H9 (cell line): ENCODE measurements at regions not wholly inside any gene's neighbourhood (a gene's known extent, or its start where the extent isn't known, plus 50 kb on each side); places are given as distances from the start of the nearest gene placed in this dataset.

Experiments
- DNase-seq: peaks from one replicate; pipeline ENCODE4 v3.0.0-alpha.2; 2017
- H2AFZ ChIP-seq: one replicate; pipeline ENCODE4 v1.6.1; 2013; ENCODE audit warnings: mild to moderate bottlenecking, low read length, control low read depth, moderate library complexity
- H2AK5ac ChIP-seq: 2 replicates; pipeline ENCODE4 v1.6.1; 2013; ENCODE audit warnings: low read length, control low read depth, mixed read lengths; ENCODE audit not compliant: insufficient read length
- H2BK120ac ChIP-seq: one replicate; pipeline ENCODE4 v1.6.1; 2013; ENCODE audit warnings: low read depth, mild to moderate bottlenecking, low read length, control low read depth, inconsistent platforms; ENCODE audit not compliant: poor library complexity, severe bottlenecking
- H2BK12ac ChIP-seq: 2 replicates; pipeline ENCODE4 v1.6.1; 2013; ENCODE audit warnings: low read length, control low read depth, mixed read lengths, low read depth; ENCODE audit not compliant: insufficient read length
- H2BK15ac ChIP-seq: 2 replicates; pipeline ENCODE4 v1.6.1; 2013; ENCODE audit warnings: low read depth, low read length, control low read depth
- H2BK20ac ChIP-seq: one replicate; pipeline ENCODE4 v1.6.1; 2013; ENCODE audit warnings: low read depth, mild to moderate bottlenecking, low read length, control low read depth, inconsistent platforms; ENCODE audit not compliant: poor library complexity, severe bottlenecking
- H2BK5ac ChIP-seq: 2 replicates; pipeline ENCODE4 v1.6.1; 2013; ENCODE audit warnings: low read length, control low read depth, mixed read lengths; ENCODE audit not compliant: insufficient read length
- H3K14ac ChIP-seq: 2 replicates; pipeline ENCODE4 v1.6.1; 2013; ENCODE audit warnings: low read length, control low read depth; ENCODE audit not compliant: insufficient read depth
- H3K18ac ChIP-seq: 2 replicates; pipeline ENCODE4 v1.6.1; 2013; ENCODE audit warnings: low read depth, mild to moderate bottlenecking, mixed read lengths, low read length, control low read depth; ENCODE audit not compliant: insufficient read length
- H3K23ac ChIP-seq: 2 replicates; pipeline ENCODE4 v1.6.1; 2013; ENCODE audit warnings: low read length, control low read depth, mixed read lengths, low read depth; ENCODE audit not compliant: insufficient read length
- H3K23me2 ChIP-seq: 2 replicates; pipeline ENCODE4 v1.6.1; 2013; ENCODE audit warnings: low read depth, mild to moderate bottlenecking, mixed read lengths, low read length, control low read depth; ENCODE audit not compliant: insufficient read length, poor library complexity, severe bottlenecking
- H3K27ac ChIP-seq: 2 replicates; pipeline ENCODE4 v1.5.1; 2013; ENCODE audit warnings: low read length, control low read depth, mixed read lengths, low read depth; ENCODE audit not compliant: insufficient read length
- H3K27me3 ChIP-seq: 2 replicates; pipeline ENCODE4 v1.6.1; 2013; ENCODE audit warnings: low read length, control low read depth, inconsistent platforms; ENCODE audit not compliant: insufficient read depth
- H3K4ac ChIP-seq: 2 replicates; pipeline ENCODE4 v1.6.1; 2013; ENCODE audit warnings: low read depth, mild to moderate bottlenecking, control low read depth, inconsistent platforms, low read length, moderate library complexity
- H3K4me1 ChIP-seq: 2 replicates; pipeline ENCODE4 v1.6.1; 2013; ENCODE audit warnings: low read length, control low read depth, inconsistent platforms; ENCODE audit not compliant: insufficient read depth
- H3K4me2 ChIP-seq: 2 replicates; pipeline ENCODE4 v1.6.1; 2013; ENCODE audit warnings: low read length, control low read depth, mixed read lengths; ENCODE audit not compliant: insufficient read length, insufficient read depth
- H3K56ac ChIP-seq: 2 replicates; pipeline ENCODE4 v1.6.1; 2013; ENCODE audit warnings: low read depth, mild to moderate bottlenecking, mixed read lengths, low read length, control low read depth; ENCODE audit not compliant: insufficient read length
- H3K79me1 ChIP-seq: 2 replicates; pipeline ENCODE4 v1.6.1; 2013; ENCODE audit warnings: low read depth, mild to moderate bottlenecking, moderate library complexity, low read length, control low read depth, inconsistent platforms; ENCODE audit not compliant: insufficient read depth, poor library complexity, severe bottlenecking
- H3K79me2 ChIP-seq: 2 replicates; pipeline ENCODE4 v1.6.1; 2013; ENCODE audit warnings: low read length, control low read depth, inconsistent platforms; ENCODE audit not compliant: insufficient read depth
- H3K9ac ChIP-seq: 2 replicates; pipeline ENCODE4 v1.6.1; 2013; ENCODE audit warnings: low read length, control low read depth, mixed read lengths; ENCODE audit not compliant: insufficient read length; ENCODE audit errors: extremely low read depth
- H3K9me3 ChIP-seq: one replicate; pipeline ENCODE4 v1.6.1; 2013; ENCODE audit warnings: low read depth, low read length, inconsistent platforms; ENCODE audit not compliant: control insufficient read depth
- H3T11ph ChIP-seq: one replicate; pipeline ENCODE4 v1.6.1; 2013; ENCODE audit warnings: mild to moderate bottlenecking, low read length, control low read depth, inconsistent platforms
- H4K20me1 ChIP-seq: one replicate; pipeline ENCODE4 v1.6.1; 2013; ENCODE audit not compliant: control insufficient read depth, insufficient read length, insufficient read depth
- H4K5ac ChIP-seq: 2 replicates; pipeline ENCODE4 v1.6.1; 2013; ENCODE audit warnings: low read depth, mild to moderate bottlenecking, mixed read lengths, low read length, control low read depth; ENCODE audit not compliant: insufficient read length
- H4K8ac ChIP-seq: replicated peaks from 2 replicates; pipeline ENCODE4 v1.6.1; 2013; ENCODE audit warnings: low read length, control low read depth, mixed read lengths, low read depth; ENCODE audit not compliant: insufficient read length
- H4K91ac ChIP-seq: 2 replicates; pipeline ENCODE4 v1.6.1; 2013; ENCODE audit warnings: low read depth, mild to moderate bottlenecking, moderate library complexity, mixed read lengths, low read length, control low read depth; ENCODE audit not compliant: insufficient read length
- H3K27ac Mint-ChIP-seq, 3 experiments: 2 replicates in 2 of 3; 3 replicates in 1 of 3; pipeline ENCODE4 v1.8.0; 2020 to 2021; ENCODE audit warnings: mixed read lengths in 3 of 3, mild to moderate bottlenecking in 1 of 3, moderate library complexity in 1 of 3
- H3K27me3 Mint-ChIP-seq: 2 replicates; pipeline ENCODE4 v1.8.0; 2021; ENCODE audit warnings: low read depth, mild to moderate bottlenecking, moderate library complexity, mixed read lengths
- H3K36me3 Mint-ChIP-seq, 3 experiments: 2 replicates in 2 of 3; 3 replicates in 1 of 3; pipeline ENCODE4 v1.8.0; 2020 to 2021; ENCODE audit warnings: low read depth in 3 of 3, mixed read lengths in 3 of 3; ENCODE audit not compliant: insufficient read depth in 1 of 3
- H3K4me1 Mint-ChIP-seq, 2 experiments: 2 replicates each; pipeline ENCODE4 v1.8.0; 2020; ENCODE audit warnings: mixed read lengths in 2 of 2
- H3K4me3 Mint-ChIP-seq, 2 experiments: 2 replicates in 1 of 2; 3 replicates in 1 of 2; pipeline ENCODE4 v1.8.0; 2020 to 2021; ENCODE audit warnings: mild to moderate bottlenecking in 2 of 2, mixed read lengths in 2 of 2, moderate library complexity in 1 of 2
- H3K9me3 Mint-ChIP-seq, 2 experiments: 2 replicates in 1 of 2; 3 replicates in 1 of 2; pipeline ENCODE4 v1.8.0; 2020; ENCODE audit warnings: mild to moderate bottlenecking in 2 of 2, mixed read lengths in 2 of 2, moderate library complexity in 1 of 2
- CTCF ChIP-seq: fragments of 200-600 bp; sonication (generic); conservative IDR thresholded peaks from 3 replicates; pipeline ENCODE4 v1.8.0; 2021; ENCODE audit warnings: antibody characterized with exemption, mild to moderate bottlenecking
- WGBS: extraction: QIAGEN DNeasy Blood & Tissue Kit; methylation state at CpG from one replicate; pipeline ENCODE4 v1.1.7; 2013; ENCODE audit warnings: missing lambda C conversion rate, low lambda C conversion rate, mixed read lengths; ENCODE audit not compliant: insufficient read length; ENCODE audit errors: extremely low coverage; 5-methylcytosine and 5-hydroxymethylcytosine counted together

DNA sequence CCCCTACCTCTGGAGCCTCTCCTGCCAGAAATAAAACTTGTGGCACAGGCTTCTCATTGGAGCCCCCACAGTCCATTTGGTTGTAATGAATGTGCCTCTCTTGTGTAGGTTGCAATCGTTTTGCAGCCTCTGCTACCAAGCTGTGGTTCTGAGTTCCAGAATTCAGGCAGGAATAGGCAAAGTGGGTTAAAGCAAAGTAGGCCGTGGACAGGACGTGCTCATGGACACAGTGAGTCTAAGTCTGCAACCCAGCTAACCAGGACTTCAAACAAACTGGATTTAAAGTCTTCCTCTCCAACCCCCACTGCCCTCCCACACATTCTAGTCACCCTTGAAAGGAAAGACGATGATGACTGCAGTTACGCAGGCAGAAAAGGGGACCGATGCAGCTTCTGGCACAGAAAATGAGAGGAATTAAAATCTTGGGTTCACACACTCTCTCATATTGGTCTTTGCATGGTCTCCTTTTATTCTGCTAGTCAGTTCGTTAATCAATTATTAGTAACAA, 260.0 kb downstream of the PIK3R1 start:
- Histone ChIP-seq H3T11ph (no peak overlapping the region), H3K9me3 (no peaks in the 10 kb centered on the region), H3K23ac (no peak overlapping the region), H3K4ac (no peak overlapping the region), H4K5ac (no peak overlapping the region), H4K8ac (no peak overlapping the region), H2AFZ (no peak overlapping the region), H2BK15ac (no peak overlapping the region), H3K18ac (no peak overlapping the region), H3K9ac (no peak overlapping the region), H2BK5ac (no peak overlapping the region), H3K14ac (no peak overlapping the region), H2BK20ac (no peak overlapping the region), H2BK120ac (no peak overlapping the region), H3K79me2 (no peaks in the 10 kb centered on the region), H3K23me2 (no peaks in the 10 kb centered on the region), H3K27ac (no peak overlapping the region), H3K79me1 (no peaks in the 10 kb centered on the region), H3K4me1 (no peaks in the 10 kb centered on the region), H4K91ac (no peak overlapping the region), H2AK5ac (no peak overlapping the region), H2BK12ac (no peak overlapping the region), H3K27me3 (no peaks in the 10 kb centered on the region), H3K4me2 (no peak overlapping the region), H4K20me1 (no peaks in the 10 kb centered on the region), H3K56ac (no peak overlapping the region)
- WGBS, result no CpG with 5 or more reads among the region's 7 CpGs
- DNase-seq, result no peak
- H3K4me1 Mint-ChIP-seq, result no peaks in the 10 kb centered on the region; a peak in 1 of 4 replicates
- TF ChIP-seq CTCF, result no peak
- no peaks in the 10 kb centered on the region for H3K27me3 Mint-ChIP-seq
- H3K9me3 Mint-ChIP-seq, result no peaks in the 10 kb centered on the region; a peak in 1 of 5 replicates
- H3K4me3 Mint-ChIP-seq, result no peak overlapping the region
- H3K27ac Mint-ChIP-seq, result peak overlapping the region in 1 of 3 experiments; percentile 54; a peak in 1 of 7 replicates
- H3K36me3 Mint-ChIP-seq, result no peaks in the 10 kb centered on the region
